NCI-H1417 treated with DMSO at 0.1 percent for 48 hours (cell line): ENCODE measurements at regions not wholly inside any gene's neighbourhood (a gene's known extent, or its start where the extent isn't known, plus 50 kb on each side); places are given as distances from the start of the nearest gene placed in this dataset.

ENCODE experiments used
- DNase-seq: peaks from one replicate; lab custom pipeline; 2025; lab: John Stamatoyannopoulos, UW

DNA sequence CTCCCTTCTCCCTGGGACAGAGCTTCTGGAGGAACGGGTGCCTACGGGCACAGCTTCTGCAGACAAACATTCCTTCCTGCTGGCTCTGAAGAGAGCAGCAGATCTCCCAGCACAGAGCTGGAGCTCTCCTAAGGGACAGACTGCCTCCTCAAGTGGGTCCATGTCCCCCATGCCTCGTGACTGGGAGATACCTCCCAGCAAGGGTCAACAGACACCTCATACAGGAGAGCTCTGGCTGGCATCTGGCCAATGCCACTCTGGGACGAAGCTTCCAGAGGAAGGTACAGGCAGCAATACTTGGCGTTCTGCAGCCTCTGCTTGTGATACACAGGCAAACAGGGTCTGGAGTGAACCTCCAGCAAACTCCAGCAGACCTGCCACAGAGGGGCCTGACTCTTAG is 227.9 kb downstream of the SPATA31D1 start:
- no peak for DNase-seq

DNA sequence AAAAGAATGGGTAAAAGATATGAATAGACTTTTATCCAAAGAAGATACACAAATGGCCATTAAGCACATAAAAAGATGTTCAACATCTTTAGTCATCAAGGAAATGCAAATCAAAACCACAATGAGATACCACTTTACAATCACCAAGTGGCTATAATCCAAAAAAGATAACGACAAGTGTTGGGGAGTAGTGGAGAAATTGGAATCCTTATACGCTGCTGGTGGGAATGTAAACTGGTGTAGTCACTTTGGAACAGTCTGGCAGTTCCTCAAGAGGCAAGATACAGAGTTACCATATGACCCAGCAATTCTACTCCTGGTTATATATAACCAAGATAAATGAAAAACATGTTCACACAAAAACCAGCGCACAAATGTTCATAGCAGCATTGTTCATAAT is 234.9 kb downstream of the SPATA31D1 start:
- DNase-seq, result no peak

DNA sequence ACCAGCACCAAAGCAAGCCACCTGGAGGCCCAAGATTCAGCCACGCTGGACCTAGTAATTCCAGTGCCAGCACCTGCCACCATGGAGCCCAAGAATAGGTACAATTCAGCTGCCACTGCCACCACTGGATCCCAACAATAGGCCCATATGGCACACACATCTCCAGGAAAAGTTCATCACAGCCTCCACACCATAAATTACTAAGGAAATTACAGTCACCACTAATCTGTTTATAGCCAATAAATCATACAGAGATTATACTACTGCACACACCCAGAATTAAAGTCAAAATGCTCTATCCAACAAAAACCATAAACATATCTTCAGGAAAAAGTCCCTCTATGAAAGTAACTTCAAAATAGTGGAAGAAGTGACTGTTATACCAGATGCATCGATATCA is 242.8 kb downstream of the SPATA31D1 start:
- DNase-seq, result no peak

DNA sequence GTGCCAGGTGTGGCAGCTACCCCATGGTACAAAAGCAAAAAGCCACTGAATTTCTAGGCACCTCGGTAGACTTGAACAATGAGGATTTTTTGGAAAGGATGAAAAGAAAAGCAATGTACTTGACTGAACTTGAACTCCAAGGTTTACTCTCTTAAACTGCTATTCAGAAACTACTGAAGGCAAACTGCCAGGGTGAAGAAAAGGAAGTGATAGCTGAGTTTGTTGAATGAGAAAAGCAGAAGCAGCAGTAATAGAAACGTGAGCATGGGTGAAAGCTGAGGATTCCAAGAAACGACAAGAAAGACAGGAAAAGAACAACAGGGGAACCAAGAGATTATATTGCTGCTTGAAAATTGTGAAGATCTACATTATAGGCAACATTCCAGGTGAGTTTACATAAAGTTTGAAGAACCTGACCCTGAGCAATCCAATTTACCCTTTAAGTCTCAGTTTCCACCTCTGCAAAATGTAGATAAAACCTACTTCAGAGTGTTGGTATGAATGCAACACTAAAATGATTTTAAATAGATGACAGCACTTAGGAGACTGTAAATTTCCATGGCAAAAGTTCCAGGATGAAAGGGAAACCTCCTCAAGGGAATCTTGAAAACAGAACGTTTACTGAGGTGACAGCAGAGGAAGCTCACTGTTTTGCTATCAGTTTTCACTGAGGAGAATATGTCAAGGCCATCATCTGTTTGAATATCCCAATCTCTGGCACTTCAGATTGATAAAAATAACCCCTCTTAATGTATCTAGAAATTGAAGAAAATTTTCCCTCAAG is 245.8 kb downstream of the SPATA31D1 start:
- DNase-seq, result no peak

DNA sequence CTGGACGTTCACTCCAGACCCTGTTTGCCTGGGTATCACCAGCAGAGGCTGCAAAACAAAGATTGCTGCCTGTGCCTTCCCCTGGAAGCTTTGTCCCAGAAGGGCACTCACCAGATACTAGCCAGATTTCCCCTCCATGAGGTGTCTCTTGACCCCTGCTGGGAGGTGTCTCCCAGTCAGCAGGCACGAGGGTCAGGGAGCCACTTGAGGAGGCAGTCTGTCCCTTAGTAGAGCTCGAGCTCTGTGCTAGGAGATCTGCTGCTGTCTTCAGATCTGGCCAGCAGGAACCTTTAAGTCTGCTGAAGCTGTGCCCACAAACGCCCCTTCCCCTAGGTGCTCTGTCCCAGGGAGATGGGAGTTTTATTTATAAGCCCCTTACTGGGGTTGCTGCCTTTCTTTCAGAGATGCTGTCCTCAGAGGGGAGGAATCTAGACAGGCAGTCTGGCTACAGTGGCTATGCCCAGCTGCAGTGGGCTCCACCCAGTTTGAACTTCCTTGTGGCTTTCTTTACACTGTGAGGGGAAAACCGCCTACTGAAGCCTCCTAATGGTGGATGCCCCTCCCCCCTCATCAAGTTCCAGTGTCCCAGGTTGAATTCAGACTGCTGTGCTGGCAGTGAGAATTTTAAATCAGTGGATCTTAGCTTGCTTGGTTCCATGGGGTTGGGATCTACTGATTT is 253.9 kb downstream of the SPATA31D1 start:
- no peak for DNase-seq

DNA sequence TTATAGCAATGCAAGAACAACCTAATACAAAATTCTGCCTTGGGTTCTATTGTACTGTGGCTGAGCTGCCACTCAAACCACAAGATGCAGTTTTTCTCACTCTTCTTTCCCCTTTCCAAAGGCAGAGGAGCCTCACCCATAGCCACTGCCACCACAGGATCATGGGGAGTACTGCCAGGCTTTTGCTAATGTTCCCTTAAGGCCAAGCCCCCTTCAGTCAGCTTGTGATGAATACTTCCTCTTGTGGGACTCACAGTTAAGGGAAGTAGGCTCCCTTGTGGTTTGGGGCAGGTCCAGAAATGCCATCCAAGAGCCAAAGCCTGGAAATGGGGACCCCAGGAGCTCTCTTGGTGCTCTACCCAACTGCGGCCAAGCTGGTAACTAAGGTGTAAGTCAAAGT is 258.7 kb downstream of the SPATA31D1 start:
- no peak for DNase-seq

DNA sequence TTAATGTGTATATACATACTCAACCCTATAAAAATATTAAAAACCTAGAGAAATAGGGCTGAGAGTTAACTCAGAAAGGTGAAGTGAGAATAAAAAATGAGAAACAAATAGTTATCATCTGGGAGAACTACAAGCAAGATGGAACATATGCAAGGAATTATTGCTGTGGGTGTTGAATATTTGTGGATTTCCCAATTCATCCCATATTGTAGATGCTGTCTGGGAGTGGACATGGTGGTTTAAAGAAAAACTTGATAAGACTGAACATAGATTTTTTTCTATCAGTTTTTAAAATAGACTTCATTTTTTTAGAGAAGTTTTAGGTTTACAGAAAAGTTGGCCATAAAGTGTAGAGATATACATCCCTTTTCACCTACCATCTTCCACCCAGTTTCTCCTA is 263.5 kb downstream of the SPATA31D1 start:
- DNase-seq, result no peak

DNA sequence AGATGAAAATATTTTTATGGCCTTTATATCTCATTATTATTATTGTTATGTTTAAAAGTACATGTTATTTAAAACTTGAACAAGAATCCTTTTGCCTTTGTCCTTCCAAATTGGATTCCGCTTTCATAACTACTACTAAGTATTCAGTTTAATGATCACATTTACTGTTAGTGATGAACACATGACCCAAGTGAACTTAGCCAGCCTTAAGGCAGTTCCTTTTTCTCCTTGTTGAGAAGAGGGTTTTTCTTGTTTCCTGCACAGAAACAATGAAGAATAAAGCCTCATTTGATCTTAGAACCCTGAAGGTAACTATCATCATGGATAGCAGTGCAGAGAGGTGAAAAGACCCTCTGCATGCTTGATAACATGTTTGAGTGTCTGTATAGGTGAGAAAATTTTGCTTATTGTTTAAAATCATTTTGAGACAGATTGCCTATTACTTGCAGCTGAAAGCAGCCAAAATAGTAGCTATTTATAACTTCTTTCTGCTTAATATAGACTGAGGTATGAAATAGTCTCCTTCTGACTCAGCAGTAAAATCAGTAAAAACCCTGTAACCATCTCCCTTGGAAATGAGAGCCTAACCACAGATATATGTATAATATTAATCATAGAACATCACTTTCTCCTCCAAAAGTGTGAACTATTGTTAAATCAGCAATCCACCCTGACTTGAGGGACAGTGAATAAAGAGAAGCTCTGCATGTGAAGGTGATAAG is 266.2 kb downstream of the SPATA31D1 start:
- DNase-seq, result no peak

DNA sequence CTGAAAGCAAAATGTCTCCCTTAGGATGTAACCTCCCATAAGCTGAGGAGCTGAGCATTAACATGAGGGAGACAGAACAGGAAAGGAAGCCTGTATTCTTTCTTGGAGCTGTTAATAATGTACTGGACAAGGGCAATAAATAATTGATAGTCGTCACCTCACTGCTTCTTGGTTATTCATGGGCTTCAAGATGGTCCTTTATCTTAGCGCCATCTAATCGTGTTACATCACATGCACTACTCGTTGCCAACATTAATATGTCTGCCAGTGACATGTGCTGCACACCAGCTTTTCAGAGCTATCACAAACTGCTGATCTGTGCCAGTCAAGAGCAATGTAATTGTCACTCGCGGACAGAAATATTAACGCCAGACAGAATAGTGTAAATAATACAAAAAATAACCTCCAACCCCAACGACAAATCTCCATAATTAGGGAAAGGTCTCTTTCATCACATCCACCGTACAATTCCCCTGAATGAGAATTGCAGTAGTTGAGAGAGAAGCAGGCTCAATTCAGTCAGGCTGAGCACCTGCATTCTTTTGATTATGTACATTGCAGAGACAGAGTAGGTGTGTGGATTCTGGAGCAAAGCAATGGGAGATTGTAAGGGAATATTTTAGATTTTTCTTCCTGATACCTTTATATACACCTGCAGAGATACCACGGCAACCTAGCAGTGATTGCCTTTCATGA is 267.1 kb downstream of the SPATA31D1 start:
- no peak for DNase-seq

DNA sequence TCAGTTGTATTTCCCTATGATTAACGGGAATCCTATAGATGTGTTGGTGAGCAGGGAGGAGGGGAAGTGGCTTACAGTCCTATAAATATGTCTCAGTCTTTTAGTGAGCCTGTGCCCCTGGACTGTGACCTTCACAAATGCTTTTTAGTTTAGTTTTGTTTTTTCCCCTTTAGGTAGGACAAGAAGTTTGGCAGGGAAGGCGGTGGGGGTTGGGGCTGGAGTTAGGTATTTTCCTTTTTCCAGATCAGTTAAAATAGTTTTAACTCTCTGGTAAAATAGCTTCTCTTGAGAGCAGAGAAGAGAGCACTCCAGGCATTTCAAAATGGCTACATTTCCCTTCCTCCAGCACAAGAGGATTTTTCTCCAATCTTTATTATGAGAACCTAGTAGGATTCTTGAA is 272.1 kb downstream of the SPATA31D1 start:
- DNase-seq, result no peak

DNA sequence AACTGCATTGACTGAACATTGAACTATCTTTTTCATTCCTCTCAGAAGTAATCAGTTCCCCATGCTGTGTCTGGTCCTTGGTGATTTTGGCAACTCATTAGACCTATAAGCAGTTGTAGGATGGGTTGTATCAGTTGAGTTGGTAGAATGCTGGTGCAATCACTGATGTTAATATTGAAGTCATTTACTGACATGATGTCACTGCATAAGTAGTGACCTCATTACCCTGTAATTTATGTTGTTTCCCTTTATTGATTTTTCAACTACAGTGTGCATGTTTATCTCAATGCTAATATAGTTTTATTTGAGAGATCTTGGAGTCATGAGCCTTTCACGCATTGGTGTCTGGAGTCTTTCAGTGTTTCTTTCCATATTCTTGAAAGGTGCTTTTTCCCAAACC is 275.0 kb downstream of the SPATA31D1 start:
- no peak for DNase-seq

DNA sequence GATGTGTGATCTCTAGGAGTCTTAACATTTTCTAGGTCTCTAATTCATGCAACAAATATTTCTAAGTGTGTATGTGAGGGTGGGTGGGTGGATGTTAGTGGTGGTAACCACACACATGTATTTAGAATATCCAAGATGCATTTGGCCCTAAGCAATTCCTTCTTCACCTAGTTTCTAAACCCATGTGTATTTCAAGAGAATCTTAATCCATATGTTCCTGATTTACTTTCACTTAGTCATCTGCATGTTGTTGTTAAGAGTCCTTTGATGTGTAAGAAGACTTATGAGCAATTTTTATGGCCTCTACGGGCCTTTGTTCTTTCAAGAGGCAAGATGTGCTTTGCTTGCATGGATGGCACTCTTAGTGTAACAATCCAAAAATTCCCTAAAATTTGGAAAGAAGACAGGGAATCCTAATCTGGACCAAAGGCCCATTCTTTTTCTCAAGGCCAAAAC is 282.6 kb downstream of the SPATA31D1 start:
- no peak for DNase-seq

DNA sequence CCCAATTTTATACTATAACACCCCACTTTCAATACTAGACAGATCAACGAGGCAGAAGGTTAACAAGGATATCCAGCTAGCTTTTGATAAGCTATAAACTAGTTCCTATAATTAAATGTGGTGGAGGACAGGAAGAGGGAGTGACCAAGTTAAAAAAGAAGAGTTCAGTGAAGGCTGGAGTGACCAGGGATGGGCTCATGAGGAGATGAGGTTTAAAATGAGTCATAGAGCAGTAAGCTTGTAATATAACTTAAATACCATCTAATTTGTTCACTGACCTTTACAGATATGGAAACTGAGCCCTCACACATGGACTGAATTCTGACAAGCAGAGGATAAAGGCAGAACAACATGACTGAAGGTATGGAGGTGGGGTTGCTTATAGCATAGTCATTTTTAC is 284.5 kb downstream of the SPATA31D1 start:
- no peak for DNase-seq

DNA sequence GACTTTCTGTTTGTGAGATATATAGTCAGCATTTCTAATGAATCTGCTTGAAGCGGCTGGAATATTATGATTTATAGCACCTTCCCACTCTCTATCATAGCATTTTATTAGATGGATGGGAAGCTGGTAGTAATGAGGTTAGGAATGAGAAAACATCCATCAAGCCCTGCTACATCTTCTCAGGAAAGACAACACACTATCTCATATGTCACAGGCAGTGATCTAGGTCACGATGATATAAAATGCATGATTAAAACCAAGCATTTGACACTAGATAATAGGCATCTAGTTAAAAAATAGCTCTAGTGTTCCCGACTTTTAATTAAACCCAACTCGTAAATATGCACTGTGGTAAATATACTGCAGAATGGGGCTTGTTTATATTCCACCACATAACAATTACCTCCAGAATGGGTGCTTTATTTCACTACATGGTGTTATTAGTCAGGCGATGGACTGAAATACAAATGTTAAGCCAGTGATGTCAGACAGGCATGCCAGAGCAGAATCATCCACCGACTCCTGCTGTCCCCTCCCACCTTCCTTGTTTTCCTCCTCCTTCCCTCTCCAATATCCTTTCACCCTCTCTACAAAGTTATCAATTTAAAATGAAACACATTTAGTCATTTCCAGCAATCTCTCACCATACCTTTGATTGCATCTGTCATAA is 286.8 kb downstream of the SPATA31D1 start:
- DNase-seq, result no peak

DNA sequence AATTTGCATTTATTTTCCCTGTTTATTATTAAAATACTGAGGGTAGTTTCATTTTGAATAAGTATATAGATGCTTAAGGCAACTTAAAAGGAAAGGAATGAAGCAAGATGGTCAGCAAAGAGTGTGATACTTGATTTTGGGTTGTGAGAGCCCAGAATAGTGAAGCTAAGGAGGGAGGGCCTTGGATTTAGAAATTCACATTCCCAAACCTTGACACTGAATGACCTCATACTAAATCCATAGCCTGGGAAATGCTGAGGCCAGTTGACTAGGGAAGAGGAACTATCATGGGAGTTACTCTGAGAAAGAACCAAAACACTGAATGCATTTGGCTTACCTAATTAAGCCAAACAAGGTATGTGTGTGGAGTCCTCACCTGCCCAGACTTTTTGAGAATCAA is 292.5 kb downstream of the SPATA31D1 start:
- DNase-seq, result no peak

DNA sequence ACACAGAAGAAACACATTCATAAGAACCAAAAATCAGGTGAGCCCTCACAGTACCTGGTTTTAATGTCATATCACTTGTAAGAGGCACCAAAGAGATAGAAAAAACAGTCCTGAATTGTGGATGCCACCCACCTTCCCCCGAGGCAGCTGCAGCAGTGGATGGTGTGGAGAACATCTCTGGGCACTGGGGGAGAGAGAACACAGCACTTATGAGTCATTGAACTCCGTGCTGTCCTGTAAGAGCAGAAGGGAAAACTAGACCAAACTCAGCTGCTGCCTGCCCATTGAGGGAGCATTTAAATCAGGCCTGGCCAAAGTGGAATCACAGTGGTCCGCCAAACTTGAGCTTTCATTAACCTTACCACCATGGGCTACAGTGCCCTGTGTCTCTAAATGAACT is 296.2 kb downstream of the SPATA31D1 start:
- no peak for DNase-seq

DNA sequence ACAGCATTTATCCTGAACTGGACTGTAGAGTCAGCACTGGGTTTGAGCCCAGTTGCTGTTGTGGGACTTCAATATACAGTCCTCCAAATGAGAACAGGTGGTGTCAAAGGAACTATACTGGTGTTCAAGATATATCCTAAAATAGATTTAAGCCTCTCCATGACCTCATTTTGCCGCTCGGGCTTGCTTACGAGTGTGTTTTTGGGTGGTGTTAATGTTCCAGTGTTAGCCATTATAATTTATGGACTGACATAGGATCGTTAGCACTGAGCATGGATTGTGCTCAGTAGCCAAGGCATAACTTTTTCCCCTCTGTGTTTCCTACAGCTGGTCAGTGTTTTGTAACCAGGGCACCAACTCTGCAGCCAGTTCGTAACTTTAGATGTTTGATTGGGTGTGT is 306.6 kb downstream of the SPATA31D1 start:
- DNase-seq, result no peak

DNA sequence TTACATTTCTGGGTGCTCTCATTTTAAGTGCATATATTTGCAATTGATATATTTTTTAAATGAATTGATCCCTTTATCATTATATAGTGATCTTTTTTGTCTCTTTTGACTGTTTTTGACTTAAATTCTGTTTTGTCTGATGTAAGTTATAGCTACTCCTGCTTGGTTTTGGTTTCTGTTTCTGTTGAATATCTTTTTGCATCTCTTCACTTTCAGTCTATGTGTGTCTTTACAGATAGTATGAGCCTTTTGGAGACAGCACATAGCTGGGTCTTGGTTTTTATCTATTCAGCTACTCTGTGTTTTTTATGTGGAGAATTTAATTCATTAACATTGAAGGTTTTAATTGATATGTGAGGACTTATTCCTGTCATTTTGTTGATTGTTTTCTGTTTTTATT is 311.3 kb downstream of the SPATA31D1 start:
- DNase-seq, result no peak

DNA sequence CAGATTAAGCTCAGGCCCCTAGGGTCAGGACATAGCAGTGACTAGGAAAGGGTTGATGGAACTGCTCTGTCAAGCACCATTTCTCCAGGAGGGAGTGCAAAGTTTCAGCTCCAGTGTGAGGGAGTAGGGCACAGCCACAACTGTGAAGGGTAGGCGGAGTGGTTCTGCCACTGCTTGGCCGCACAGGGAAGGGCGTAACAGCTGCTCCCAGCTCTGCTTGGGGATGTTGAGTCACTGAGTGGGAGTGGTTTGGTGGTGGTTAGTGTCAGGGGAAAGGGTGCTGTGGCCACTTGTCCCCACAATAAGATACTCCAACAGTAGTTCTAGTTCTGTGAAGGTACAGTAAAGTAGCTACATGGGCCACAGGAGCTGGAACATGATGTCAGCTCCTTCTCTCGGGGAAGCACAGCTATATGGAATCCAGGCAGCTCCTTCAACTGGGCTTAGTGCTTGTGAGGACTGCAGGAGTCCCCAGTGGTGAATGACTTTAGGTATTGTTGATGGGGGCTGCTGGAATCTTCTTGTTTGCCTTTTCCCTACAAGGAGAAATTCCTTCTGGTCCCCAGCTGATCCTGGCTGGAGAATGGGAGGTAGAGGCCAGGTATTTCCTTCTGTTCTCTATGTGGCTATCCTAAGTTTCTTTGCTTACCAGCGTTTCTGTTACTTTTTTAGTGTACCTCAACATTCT is 314.5 kb downstream of the SPATA31D1 start:
- DNase-seq, result no peak

DNA sequence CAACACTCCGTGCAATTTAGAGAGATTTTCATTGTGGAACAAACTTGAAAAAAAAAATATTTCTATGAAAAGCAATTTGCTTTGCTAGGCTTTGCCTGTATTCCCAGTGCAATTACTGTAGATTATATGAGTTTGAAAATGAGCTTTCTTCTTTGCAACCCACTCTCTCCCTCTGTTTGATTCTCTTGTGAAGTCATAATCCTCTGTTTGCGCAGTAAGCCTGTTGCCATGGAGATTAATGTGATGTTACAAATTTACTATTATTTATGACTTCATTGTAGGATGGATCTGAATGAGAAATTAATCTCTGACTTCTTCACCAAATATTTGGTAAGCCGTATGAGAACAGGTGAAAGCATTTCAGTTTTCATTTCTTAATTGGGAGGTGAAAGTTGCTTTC is 320.3 kb downstream of the SPATA31D1 start:
- DNase-seq, result peak; percentile 37

DNA sequence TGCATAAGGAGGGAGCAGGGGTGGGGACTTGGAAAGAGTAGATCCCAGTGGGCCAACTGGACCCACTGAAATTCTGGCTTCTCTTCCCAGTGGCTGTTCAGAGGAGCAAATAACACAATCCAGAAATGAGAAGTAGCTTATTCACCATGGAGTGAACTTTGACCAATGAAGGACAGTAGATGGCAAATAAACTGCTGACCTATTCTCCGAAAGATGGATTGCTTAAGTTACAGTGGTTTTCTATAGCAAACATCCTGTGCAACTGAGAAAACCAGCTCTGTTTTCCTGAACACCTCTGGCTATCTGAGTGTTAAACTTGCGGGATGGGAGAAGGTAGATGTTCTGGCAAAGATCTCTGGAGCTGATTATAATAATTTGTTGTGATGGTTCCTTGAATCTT is 325.1 kb downstream of the SPATA31D1 start:
- DNase-seq, result no peak
